ENCODE measurements at regions not wholly inside any gene's neighbourhood (a gene's known extent, or its start where the extent isn't known, plus 50 kb on each side); places are given as distances from the start of the nearest gene placed in this dataset.

- H3K4me3 ChIP-seq (ENCODE audit: low read depth, low read length) = no peak overlapping the region
- ChIA-PET CTCF (no interaction called here), POLR2A (no interaction called here)
- TF ChIP-seq CTCF (IDR thresholded peaks at IDR 0.05; ENCODE audit: insufficient read depth, low read length, missing control alignments) = no peak
- no peak for DNase-seq (ENCODE audit: low read depth, low spot score)
Measured at GRCh38 chr17:45704251-45704650, 79.9 kb upstream of the CRHR1 start.

GRCh38 chr17:45705123-45706009 is 78.8 kb upstream of the CRHR1 start:
- DNase-seq (ENCODE audit: low read depth, low spot score) = no peak
- no peak for TF ChIP-seq CTCF (IDR thresholded peaks at IDR 0.05; ENCODE audit: insufficient read depth, low read length, missing control alignments)
- ChIA-PET POLR2A (no interaction called here), CTCF (no interaction called here)
- H3K4me3 ChIP-seq (ENCODE audit: low read depth, low read length) = no peak overlapping the region

- TF ChIP-seq CTCF (IDR thresholded peaks at IDR 0.05; ENCODE audit: insufficient read depth, low read length, missing control alignments) = no peak
- H3K4me3 ChIP-seq (ENCODE audit: low read depth, low read length) = no peak overlapping the region
- ChIA-PET CTCF (no interaction called here), POLR2A (no interaction called here)
- DNase-seq (ENCODE audit: low read depth, low spot score) = no peak
Measured at GRCh38 chr17:45706033-45706432, 78.1 kb upstream of the CRHR1 start.

GRCh38 chr17:45708707-45709290 is 75.3 kb upstream of the CRHR1 start:
- H3K4me3 ChIP-seq (ENCODE audit: low read depth, low read length) = no peak overlapping the region
- no peak for TF ChIP-seq CTCF (IDR thresholded peaks at IDR 0.05; ENCODE audit: insufficient read depth, low read length, missing control alignments)
- ChIA-PET POLR2A (no interaction called here), CTCF (interaction anchor here (1.2 kb wide), 2 partner anchors 12 to 13 kb away, joined by 3 read pairs; no protein-coding TSS in a partner anchor)
- DNase-seq (ENCODE audit: low read depth, low spot score) = no peak

- no peak overlapping the region for H3K4me3 ChIP-seq (ENCODE audit: low read depth, low read length)
- no peak for DNase-seq (ENCODE audit: low read depth, low spot score)
- TF ChIP-seq CTCF (IDR thresholded peaks at IDR 0.05; ENCODE audit: insufficient read depth, low read length, missing control alignments) = no peak
- CTCF ChIA-PET = interaction anchor here (1.2 kb wide), 1 partner anchor 11 kb away, joined by 3 read pairs; no protein-coding TSS in a partner anchor
- POLR2A ChIA-PET = no interaction called here
Measured at GRCh38 chr17:45709728-45710288, 74.3 kb upstream of the CRHR1 start.

- no peak for DNase-seq (ENCODE audit: low read depth, low spot score)
- TF ChIP-seq CTCF (IDR thresholded peaks at IDR 0.05; ENCODE audit: insufficient read depth, low read length, missing control alignments) = no peak
- CTCF ChIA-PET = no interaction called here
- POLR2A ChIA-PET = no interaction called here
- H3K4me3 ChIP-seq (ENCODE audit: low read depth, low read length) = no peak overlapping the region
Measured at GRCh38 chr17:45715787-45716186, 68.3 kb upstream of the CRHR1 start.
